Spinal cord (tissue), 9 donors: ENCODE measurements at regions not wholly inside any gene's neighbourhood (a gene's known extent, or its start where the extent isn't known, plus 50 kb on each side); places are given as distances from the start of the nearest gene placed in this dataset.
"Not testable (repeated sequence)": the region's sequence is repeated elsewhere in the genome, so short reads cannot be mapped to it uniquely, and the experiment has no call there.

Source experiments
- DNase-seq, 6 donors: peaks; one replicate each; pipeline versions ENCODE4 v3.0.0 to v3.0.0-alpha.2; 2013 to 2015; ENCODE audit warnings: low spot score in 6 of 6, low read depth in 4 of 6
- H3K27ac ChIP-seq: one replicate; pipeline ENCODE4 v1.5.1; 2013; ENCODE audit warnings: low read depth, low read length, control low read depth
- H3K27me3 ChIP-seq: one replicate; pipeline ENCODE4 v1.6.1; 2013; ENCODE audit warnings: low read length; ENCODE audit not compliant: control insufficient read depth, insufficient read depth
- H3K36me3 ChIP-seq: one replicate; pipeline ENCODE4 v1.6.1; 2013; ENCODE audit warnings: low read length; ENCODE audit not compliant: control insufficient read depth, insufficient read depth
- H3K4me1 ChIP-seq: one replicate; pipeline ENCODE4 v1.6.1; 2013; ENCODE audit warnings: low read length; ENCODE audit not compliant: control insufficient read depth, insufficient read depth
- H3K4me3 ChIP-seq: one replicate; pipeline ENCODE4 v1.5.1; 2013; ENCODE audit warnings: low read depth, low read length, control low read depth
- H3K9me3 ChIP-seq: one replicate; pipeline ENCODE4 v1.6.1; 2013; ENCODE audit warnings: low read length; ENCODE audit not compliant: control insufficient read depth, insufficient read depth
- WGBS: methylation state at CpG from one replicate; pipeline ENCODE4 v1.1.5; 2013; ENCODE audit warnings: missing lambda C conversion rate; ENCODE audit not compliant: insufficient coverage; 5-methylcytosine and 5-hydroxymethylcytosine counted together
- donor health status: healthy.

DNA sequence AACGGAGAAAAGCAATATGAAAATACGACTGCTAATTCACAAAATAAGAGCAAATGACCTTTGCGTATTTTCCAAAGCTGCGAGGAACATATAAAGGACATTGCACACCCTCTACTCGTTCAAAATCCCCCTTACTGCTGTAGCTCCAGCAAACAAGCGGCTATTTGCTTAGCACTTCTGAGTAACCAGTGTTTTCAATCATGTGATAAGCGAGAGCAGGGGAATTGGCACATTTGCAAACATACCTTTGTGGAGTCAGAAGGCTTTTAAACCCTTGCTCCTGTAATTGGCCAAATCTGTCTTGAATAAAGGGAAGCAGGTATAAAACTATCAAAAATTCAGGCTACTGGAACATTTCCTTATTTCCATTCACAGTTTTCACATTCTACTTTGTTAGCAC is 610.2 kb downstream of the UBE2NL start:
- H3K36me3 ChIP-seq: no peaks in the 10 kb centered on the region
- 63% methylated on average over 5 of the region's 7 CpGs for WGBS
- H3K4me1 ChIP-seq: no peaks in the 10 kb centered on the region
- H3K4me3 ChIP-seq: no peak overlapping the region
- no peaks in the 10 kb centered on the region for H3K27me3 ChIP-seq
- H3K9me3 ChIP-seq: no peaks in the 10 kb centered on the region
- DNase-seq: no peak
- H3K27ac ChIP-seq: no peak overlapping the region

DNA sequence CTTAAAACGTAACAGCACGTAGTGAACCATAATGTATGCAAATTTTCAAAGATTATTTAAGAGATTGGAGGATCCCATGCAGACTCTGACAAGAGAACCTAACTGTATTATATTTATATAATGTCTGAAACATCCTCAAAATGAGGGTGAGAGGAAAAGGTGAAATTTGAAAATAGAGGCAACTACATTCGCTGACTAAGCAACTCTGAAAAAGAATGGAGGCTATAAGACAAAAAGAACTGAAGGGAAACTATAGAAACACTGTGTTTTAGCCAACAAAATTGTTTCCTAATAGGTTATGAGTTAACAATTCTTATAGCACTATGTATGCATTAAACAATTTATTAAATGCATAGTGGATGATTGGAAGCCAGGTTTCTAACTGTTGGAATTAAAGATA is 648.0 kb downstream of the UBE2NL start:
- H3K27ac ChIP-seq: no peak overlapping the region
- no peak overlapping the region for H3K4me3 ChIP-seq
- H3K4me1 ChIP-seq: no peaks in the 10 kb centered on the region
- no peaks in the 10 kb centered on the region for H3K36me3 ChIP-seq
- 100% methylated on average over 1 of the region's 3 CpGs for WGBS
- no peaks in the 10 kb centered on the region for H3K9me3 ChIP-seq
- no peak for DNase-seq
- H3K27me3 ChIP-seq: no peaks in the 10 kb centered on the region

DNA sequence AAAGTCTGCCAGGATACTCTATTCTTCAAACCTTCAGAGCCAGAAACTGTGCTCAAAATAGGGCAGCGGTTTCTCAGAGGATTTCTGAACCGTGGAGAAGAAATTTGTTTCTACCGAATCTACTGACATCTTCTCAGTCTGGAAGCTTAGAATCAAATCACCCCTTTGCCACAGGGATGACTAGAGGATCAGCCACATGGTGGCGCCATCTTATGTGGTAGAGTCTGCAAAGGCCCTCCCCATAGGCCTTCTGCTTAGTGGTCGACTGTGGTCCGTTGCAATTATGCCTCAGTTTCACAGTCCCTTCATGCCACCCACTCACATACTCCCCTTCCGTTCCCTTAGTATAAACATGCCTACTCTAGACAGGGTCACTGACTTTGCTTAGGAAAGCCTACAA is 680.7 kb upstream of the SPANXN1 start:
- Histone ChIP-seq H3K27ac (no peak overlapping the region), H3K9me3 (no peaks in the 10 kb centered on the region), H3K27me3 (no peaks in the 10 kb centered on the region), H3K4me3 (no peak overlapping the region), H3K36me3 (no peaks in the 10 kb centered on the region), H3K4me1 (no peaks in the 10 kb centered on the region)
- WGBS: 54% methylated on average over 4 of the region's 7 CpGs
- DNase-seq: no peak

DNA sequence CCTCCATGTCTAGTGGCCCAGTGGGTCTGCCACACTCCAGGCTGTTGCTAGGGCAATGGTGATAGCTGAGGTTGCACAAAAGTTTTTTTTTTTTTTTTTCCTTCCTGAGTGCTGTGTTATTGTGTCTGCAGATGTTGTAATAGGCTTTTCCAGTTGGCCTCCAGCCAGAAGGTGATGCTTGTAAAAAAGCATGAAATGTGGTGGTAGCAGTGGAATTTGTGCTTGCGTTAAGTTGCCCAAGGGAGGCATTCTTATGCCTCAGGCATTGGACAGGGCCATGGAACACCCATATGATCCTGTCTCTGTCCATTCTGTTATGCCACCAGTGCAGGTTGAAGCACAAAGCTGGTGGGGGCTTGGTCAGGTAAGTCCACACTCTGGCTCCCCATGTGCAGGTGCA is 660.5 kb upstream of the SPANXN1 start:
- WGBS: 56% methylated on average over 1 of the region's 1 CpG
- no peak overlapping the region for H3K27ac ChIP-seq
- H3K9me3 ChIP-seq: no peaks in the 10 kb centered on the region
- peak in 1 of 6 donors; percentile 1 for DNase-seq
- H3K27me3 ChIP-seq: no peaks in the 10 kb centered on the region
- H3K4me3 ChIP-seq: no peak overlapping the region
- H3K36me3 ChIP-seq: no peaks in the 10 kb centered on the region
- H3K4me1 ChIP-seq: no peaks in the 10 kb centered on the region

DNA sequence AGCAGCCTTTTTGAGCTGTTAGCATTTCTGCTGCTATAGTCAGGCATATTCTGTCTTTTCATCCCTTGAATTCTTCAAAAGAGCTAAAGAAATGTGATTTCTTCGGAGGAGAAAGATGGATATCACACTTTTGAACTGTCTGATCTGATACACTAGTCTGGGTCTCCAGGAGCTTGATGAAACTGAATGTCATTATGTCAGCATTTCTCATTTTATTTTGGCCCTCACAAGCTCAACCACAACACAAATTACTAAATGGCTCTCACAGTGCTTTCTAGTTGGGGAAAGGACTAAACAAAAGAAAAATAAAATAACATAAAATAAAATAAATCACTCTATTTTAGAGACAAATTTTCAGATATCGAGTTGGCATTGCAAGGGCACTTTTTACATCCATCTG is 655.3 kb upstream of the SPANXN1 start:
- Histone ChIP-seq H3K27ac (no peak overlapping the region), H3K9me3 (peaks cover 3% of the 10 kb centered on the region), H3K27me3 (no peaks in the 10 kb centered on the region), H3K4me3 (no peak overlapping the region), H3K4me1 (no peaks in the 10 kb centered on the region), H3K36me3 (no peaks in the 10 kb centered on the region)
- WGBS: no CpG with 5 or more reads among the region's 2 CpGs
- peak in 1 of 6 donors; percentile 1 for DNase-seq

DNA sequence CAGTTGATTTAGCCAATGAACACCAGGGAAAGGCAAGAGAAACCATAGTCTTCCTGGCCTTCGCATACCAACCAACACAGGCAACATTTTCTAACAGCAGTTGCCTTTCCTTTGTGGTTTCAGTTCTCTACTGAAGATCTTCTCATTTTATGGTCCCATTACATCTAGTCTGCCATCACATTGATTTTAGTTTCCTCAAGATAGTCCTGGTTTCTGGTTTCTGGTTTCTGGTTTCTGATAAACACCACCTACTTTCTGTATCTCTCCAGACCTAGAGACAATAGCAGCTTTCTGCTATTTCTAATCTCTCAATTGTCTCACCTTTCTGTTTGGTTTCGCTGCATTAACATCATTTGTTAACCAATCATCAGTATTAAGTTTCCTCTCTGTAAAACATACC is 646.3 kb upstream of the SPANXN1 start:
- no peaks in the 10 kb centered on the region for H3K36me3 ChIP-seq
- H3K4me3 ChIP-seq: no peak overlapping the region
- 60% methylated on average over 1 of the region's 2 CpGs for WGBS
- H3K27me3 ChIP-seq: no peaks in the 10 kb centered on the region
- H3K27ac ChIP-seq: no peak overlapping the region
- H3K9me3 ChIP-seq: peaks cover 3% of the 10 kb centered on the region
- no peak for DNase-seq
- H3K4me1 ChIP-seq: no peaks in the 10 kb centered on the region

DNA sequence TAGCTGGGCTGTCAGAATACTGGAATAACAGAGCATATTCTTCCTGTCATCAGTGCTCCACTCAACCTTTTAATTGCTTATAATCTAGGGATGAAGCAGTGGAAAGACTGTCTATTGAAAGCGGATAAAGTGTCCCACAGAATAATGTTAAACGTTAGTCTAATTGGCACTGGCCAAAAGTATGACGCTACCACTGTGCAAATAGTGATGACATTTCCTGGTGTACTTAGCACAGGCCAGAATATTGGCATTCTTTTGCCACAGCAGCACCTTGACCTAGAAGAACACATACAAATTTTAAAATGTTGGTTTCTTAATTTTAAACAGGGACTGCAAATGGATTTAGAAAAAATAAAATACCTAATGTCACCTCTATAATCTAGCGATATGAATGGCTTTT is 635.2 kb upstream of the SPANXN1 start:
- no peak for DNase-seq
- no peaks in the 10 kb centered on the region for H3K27me3 ChIP-seq
- WGBS: 60% methylated on average over 1 of the region's 4 CpGs
- no peaks in the 10 kb centered on the region for H3K9me3 ChIP-seq
- H3K27ac ChIP-seq: no peak overlapping the region
- no peak overlapping the region for H3K4me3 ChIP-seq
- H3K36me3 ChIP-seq: no peaks in the 10 kb centered on the region
- H3K4me1 ChIP-seq: no peaks in the 10 kb centered on the region

DNA sequence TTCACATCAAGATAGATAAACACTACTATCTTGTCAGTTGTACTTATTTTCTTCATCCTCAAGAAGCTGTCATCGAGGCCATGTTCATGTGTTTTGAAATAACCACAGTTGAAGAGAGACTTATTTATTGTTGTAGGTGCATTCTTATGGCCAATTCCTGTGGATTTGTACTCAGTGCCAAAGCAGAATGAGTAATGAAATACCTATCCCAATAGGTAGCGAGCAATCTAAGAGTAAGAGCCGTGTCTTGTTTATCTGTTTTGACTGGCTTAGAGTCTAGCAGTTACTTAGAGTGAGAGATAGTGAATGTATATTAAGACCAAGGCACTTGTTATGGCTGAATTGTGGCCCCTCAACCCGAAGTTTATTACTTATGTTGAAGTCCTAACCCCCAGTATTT is 631.0 kb upstream of the SPANXN1 start:
- 77% methylated on average over 2 of the region's 4 CpGs for WGBS

DNA sequence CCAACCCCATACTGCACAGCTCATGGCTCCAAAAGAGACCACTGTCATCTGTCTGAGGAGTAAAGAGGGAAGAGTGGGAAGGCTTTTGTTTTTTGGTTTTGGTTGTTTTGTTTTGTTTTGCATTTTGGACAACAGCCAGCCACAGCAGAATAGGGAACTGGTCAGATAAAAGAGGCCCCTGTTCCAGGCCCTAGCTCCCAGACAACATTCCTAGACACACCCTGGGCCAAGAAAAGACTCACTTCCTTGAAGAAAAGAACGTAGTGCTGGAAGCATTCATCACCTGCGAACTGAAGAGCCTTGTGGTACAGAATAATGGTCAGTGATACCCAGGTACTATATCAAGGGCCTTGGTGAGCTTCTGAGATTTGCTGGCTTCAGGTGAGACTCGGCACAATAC is 619.4 kb upstream of the SPANXN1 start:
- Histone ChIP-seq H3K4me1 (no peaks in the 10 kb centered on the region), H3K4me3 (no peak overlapping the region), H3K27ac (no peak overlapping the region), H3K9me3 (no peaks in the 10 kb centered on the region), H3K36me3 (no peaks in the 10 kb centered on the region), H3K27me3 (no peaks in the 10 kb centered on the region)
- WGBS: 64% methylated on average over 3 of the region's 3 CpGs
- no peak for DNase-seq

More for the DNA sequence above, 631.0 kb upstream of the SPANXN1 start:
- Histone ChIP-seq H3K4me1 (no peaks in the 10 kb centered on the region), H3K9me3 (no peaks in the 10 kb centered on the region), H3K36me3 (no peaks in the 10 kb centered on the region), H3K27me3 (no peaks in the 10 kb centered on the region), H3K4me3 (no peak overlapping the region), H3K27ac (no peak overlapping the region)
- no peak for DNase-seq

DNA sequence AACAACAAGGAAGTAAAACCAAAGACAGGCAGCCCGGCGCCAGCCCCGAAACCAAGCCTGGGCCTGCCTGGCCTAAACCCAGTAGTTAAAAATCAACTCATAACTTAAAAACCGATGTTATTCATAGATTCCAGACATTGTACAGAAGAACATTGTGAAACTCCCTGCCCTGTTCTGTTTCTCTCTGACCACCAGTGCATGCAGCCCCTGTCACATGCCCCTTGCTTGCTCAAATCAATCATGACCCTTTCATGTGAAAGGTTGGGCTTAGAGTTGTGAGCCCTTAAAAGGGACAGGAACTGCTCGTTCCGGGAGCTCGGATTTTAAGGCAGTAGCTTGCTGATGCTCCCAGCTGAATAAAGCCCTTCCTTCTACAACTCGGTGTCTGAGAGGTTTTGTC is 612.9 kb upstream of the SPANXN1 start:
- not testable (repeated sequence) for H3K4me1 ChIP-seq, H3K36me3 ChIP-seq, H3K27ac ChIP-seq, H3K27me3 ChIP-seq, H3K9me3 ChIP-seq, DNase-seq, H3K4me3 ChIP-seq
- no CpG with 5 or more reads among the region's 8 CpGs for WGBS
